ENCODE measurements at regions not wholly inside any gene's neighbourhood (a gene's known extent, or its start where the extent isn't known, plus 50 kb on each side); places are given as distances from the start of the nearest gene placed in this dataset.
"Not testable (repeated sequence)": the region's sequence is repeated elsewhere in the genome, so short reads cannot be mapped to it uniquely, and the experiment has no call there.

DNA sequence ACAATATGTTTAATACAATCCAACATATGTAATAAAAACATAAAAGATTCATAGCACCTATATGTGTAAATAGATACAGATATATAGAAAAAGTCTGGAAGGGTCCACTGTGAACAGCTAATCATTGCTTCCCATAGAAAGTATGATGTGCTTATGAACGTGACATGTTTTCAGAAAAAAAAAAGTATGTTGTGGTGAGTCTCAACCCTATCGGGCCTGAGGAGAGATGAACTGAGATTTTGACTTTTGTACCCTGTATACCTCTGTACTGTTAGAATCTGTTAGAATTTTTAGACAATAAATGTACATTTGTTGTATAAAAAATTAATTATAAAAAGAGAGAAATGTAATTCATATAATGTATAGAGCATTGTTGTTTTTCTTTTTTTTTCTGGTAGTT, 56.3 kb upstream of the DHRS4 start:
- not testable (repeated sequence) for DNase-seq (ENCODE audit: low read depth)

GRCh38 chr14:23898359-23898758, 55.2 kb upstream of the DHRS4 start:
- DNase-seq (ENCODE audit: low read depth), result not testable (repeated sequence)

GRCh38 chr14:23899788-23900187, 53.8 kb upstream of the DHRS4 start:
- DNase-seq (ENCODE audit: low read depth), result no peak

- DNase-seq (ENCODE audit: low read depth), result no peak
These were observed 50.1 kb upstream of the DHRS4 start for GRCh38 chr14:23903442-23903841.

All from Daoy (cell line).